ENCODE measurements at regions not wholly inside any gene's neighbourhood (a gene's known extent, or its start where the extent isn't known, plus 50 kb on each side); places are given as distances from the start of the nearest gene placed in this dataset.

- DNase-seq (ENCODE audit: low spot score) (no peak), ATAC-seq (ENCODE audit: low FRiP score) (no peak)
- TF ChIP-seq CTCF (IDR thresholded peaks at IDR 0.05): no peak
Observed at GRCh38 chr5:92455011-92455410, 1071.9 kb upstream of the ARRDC3 start.

GRCh38 chr5:92444888-92445287, 1061.8 kb upstream of the ARRDC3 start:
- DNase-seq (ENCODE audit: low spot score): no peak

GRCh38 chr5:92435781-92436180, 1052.7 kb upstream of the ARRDC3 start:
- DNase-seq (ENCODE audit: low spot score) (no peak), ATAC-seq (ENCODE audit: low FRiP score) (no peak)

More at GRCh38 chr5:92444888-92445287, 1061.8 kb upstream of the ARRDC3 start:
- no peak for ATAC-seq (ENCODE audit: low FRiP score)
- TF ChIP-seq CTCF (IDR thresholded peaks at IDR 0.05): no peak

GRCh38 chr5:92429646-92430045, 1046.5 kb upstream of the ARRDC3 start:
- no peak for DNase-seq (ENCODE audit: low spot score)
- TF ChIP-seq CTCF (IDR thresholded peaks at IDR 0.05): no peak
- no peak for ATAC-seq (ENCODE audit: low FRiP score)

More at GRCh38 chr5:92435781-92436180, 1052.7 kb upstream of the ARRDC3 start:
- no peak for TF ChIP-seq CTCF (IDR thresholded peaks at IDR 0.05)

GRCh38 chr5:92428415-92428814, 1045.3 kb upstream of the ARRDC3 start:
- ATAC-seq (ENCODE audit: low FRiP score) (no peak), DNase-seq (ENCODE audit: low spot score) (no peak)
- no peak for TF ChIP-seq CTCF (IDR thresholded peaks at IDR 0.05)

- TF ChIP-seq CTCF (IDR thresholded peaks at IDR 0.05): no peak
- ATAC-seq (ENCODE audit: low FRiP score) (no peak), DNase-seq (ENCODE audit: low spot score) (no peak)
Observed at GRCh38 chr5:92424785-92425426, 1041.8 kb upstream of the ARRDC3 start.

GRCh38 chr5:92421942-92422341, 1038.8 kb upstream of the ARRDC3 start:
- TF ChIP-seq CTCF (IDR thresholded peaks at IDR 0.05): no peak
- ATAC-seq (ENCODE audit: low FRiP score): no peak
- no peak for DNase-seq (ENCODE audit: low spot score)
